GM23338 (cell line): ENCODE measurements at regions not wholly inside any gene's neighbourhood (a gene's known extent, or its start where the extent isn't known, plus 50 kb on each side); places are given as distances from the start of the nearest gene placed in this dataset.

ENCODE experiments used
- ATAC-seq: fragments of 200-7000 bp; cut with Tn5 transposase; 3 replicates; pipeline ENCODE4 v1.9.1; 2020
- DNase-seq: peaks from one replicate; pipeline ENCODE4 v3.0.0-alpha.2; 2015; ENCODE audit warnings: low spot score
- H2AFZ ChIP-seq: fragments of 200-600 bp; sonication (generic); 2 replicates; pipeline ENCODE4 v1.8.0; 2016; ENCODE audit warnings: antibody characterized with exemption, mild to moderate bottlenecking, moderate library complexity
- H3F3A ChIP-seq: fragments of 200-600 bp; sonication (generic); replicated peaks from 2 replicates; pipeline ENCODE4 v1.8.0; 2017; ENCODE audit warnings: antibody characterized with exemption, mixed run types, low read depth
- H3K27ac ChIP-seq: fragments of 200-600 bp; sonication (generic); 2 replicates; pipeline ENCODE4 v1.6.1; 2016; ENCODE audit warnings: low read depth
- H3K27me3 ChIP-seq: fragments of 200-600 bp; sonication (generic); 2 replicates; pipeline ENCODE4 v1.8.0; 2016; ENCODE audit warnings: mild to moderate bottlenecking, mixed run types, moderate library complexity; ENCODE audit not compliant: insufficient read depth
- H3K36me3 ChIP-seq: fragments of 200-600 bp; sonication (generic); 2 replicates; pipeline ENCODE4 v1.8.0; 2016; ENCODE audit warnings: mild to moderate bottlenecking; ENCODE audit not compliant: insufficient read depth
- H3K4me1 ChIP-seq: fragments of 200-600 bp; sonication (generic); 2 replicates; pipeline ENCODE4 v1.8.0; 2016; ENCODE audit warnings: mild to moderate bottlenecking, moderate library complexity; ENCODE audit not compliant: insufficient read depth
- H3K4me2 ChIP-seq: fragments of 200-600 bp; sonication (generic); 2 replicates; pipeline ENCODE4 v1.7.1; 2017; ENCODE audit warnings: mixed run types
- H3K4me3 ChIP-seq: fragments of 200-600 bp; sonication (generic); 2 replicates; pipeline ENCODE4 v1.6.1; 2016; ENCODE audit warnings: mixed run types
- H3K79me2 ChIP-seq: fragments of 200-600 bp; sonication (generic); replicated peaks from 2 replicates; pipeline ENCODE4 v1.8.0; 2017; ENCODE audit warnings: mild to moderate bottlenecking; ENCODE audit not compliant: insufficient read depth
- H3K9me2 ChIP-seq: fragments of 200-600 bp; sonication (generic); 2 replicates; pipeline ENCODE4 v1.8.0; 2017; ENCODE audit not compliant: insufficient read depth
- H4K20me1 ChIP-seq: fragments of 200-600 bp; sonication (generic); replicated peaks from 2 replicates; pipeline ENCODE4 v1.8.0; 2017; ENCODE audit warnings: mild to moderate bottlenecking; ENCODE audit not compliant: insufficient read depth
- H3K27ac Mint-ChIP-seq: 2 replicates; pipeline ENCODE4 v1.8.0; 2020; ENCODE audit warnings: inconsistent platforms, mild to moderate bottlenecking, moderate library complexity, mixed read lengths
- H3K27me3 Mint-ChIP-seq: 3 replicates; pipeline ENCODE4 v1.8.0; 2022; ENCODE audit warnings: low read depth, mild to moderate bottlenecking, moderate library complexity, mixed read lengths, inconsistent platforms; ENCODE audit not compliant: insufficient read depth, poor library complexity
- H3K36me3 Mint-ChIP-seq: 3 replicates; pipeline ENCODE4 v1.8.0; 2021; ENCODE audit warnings: low read depth, mild to moderate bottlenecking, inconsistent platforms, moderate library complexity, mixed read lengths
- H3K4me1 Mint-ChIP-seq: 3 replicates; pipeline ENCODE4 v1.8.0; 2020; ENCODE audit warnings: mild to moderate bottlenecking, inconsistent platforms, mixed read lengths
- H3K4me3 Mint-ChIP-seq: 3 replicates; pipeline ENCODE4 v1.8.0; 2021; ENCODE audit warnings: moderate library complexity, mild to moderate bottlenecking, inconsistent platforms, mixed read lengths
- H3K9me3 Mint-ChIP-seq: 3 replicates; pipeline ENCODE4 v1.8.0; 2020; ENCODE audit warnings: moderate library complexity, mild to moderate bottlenecking, inconsistent platforms, mixed read lengths
- CREB1 ChIP-seq: fragments of 250-450 bp; sonication (Bioruptor Pico); IDR thresholded peaks from 2 replicates; pipeline ENCODE4 v1.5.0; 2020; ENCODE audit warnings: low read depth, mild to moderate bottlenecking, moderate library complexity
- EZH2 ChIP-seq: fragments of 200-600 bp; sonication (generic); IDR thresholded peaks from one replicate; pipeline ENCODE4 v1.8.0; 2017; ENCODE audit warnings: antibody characterized with exemption, mild to moderate bottlenecking, low read depth; ENCODE audit not compliant: unreplicated experiment
- EZH2phosphoT487 ChIP-seq: fragments of 200-600 bp; sonication (generic); IDR thresholded peaks from one replicate; pipeline ENCODE4 v1.8.1; 2018; ENCODE audit warnings: antibody characterized with exemption; ENCODE audit not compliant: unreplicated experiment
- JUNB ChIP-seq: IDR thresholded peaks from one replicate; pipeline ENCODE4 v1.6.1; 2016; ENCODE audit warnings: antibody characterized with exemption; ENCODE audit not compliant: unreplicated experiment
- NANOG ChIP-seq: IDR thresholded peaks from 2 replicates; pipeline ENCODE4 v1.6.1; 2016; ENCODE audit warnings: antibody characterized with exemption, borderline replicate concordance
- POLR2AphosphoS5 ChIP-seq: IDR thresholded peaks from 2 replicates; pipeline ENCODE4 v1.6.1; 2016; ENCODE audit warnings: antibody characterized with exemption, low read depth
- ZNF114 ChIP-seq: fragments of 250-450 bp; sonication (Bioruptor Pico); IDR thresholded peaks from 2 replicates; pipeline ENCODE4 v1.5.0; 2020; ENCODE audit warnings: mild to moderate bottlenecking, moderate library complexity
- ZNF331 ChIP-seq: fragments of 250-450 bp; sonication (Bioruptor Pico); IDR thresholded peaks from 2 replicates; pipeline ENCODE4 v1.5.0; 2020; ENCODE audit warnings: low read depth, mild to moderate bottlenecking, moderate library complexity
- TF ChIP-seq, protein P1 (sequence below): fragments of 250-450 bp; sonication (Bioruptor Pico); IDR thresholded peaks from 2 replicates; pipeline ENCODE4 v1.5.0; 2020; ENCODE audit warnings: mild to moderate bottlenecking, moderate library complexity
- TF ChIP-seq, protein P2 (sequence below), 2 experiments: fragments of 200-600 bp in 1 of 2; sonication (generic) in 1 of 2; conservative IDR thresholded peaks; 2 replicates each; pipeline versions ENCODE4 v1.5.1 to v1.6.1; 2016 to 2017; ENCODE audit warnings: antibody characterized with exemption in 2 of 2, low read depth in 2 of 2, mild to moderate bottlenecking in 2 of 2, moderate library complexity in 1 of 2
- TF ChIP-seq, protein P3 (sequence below): IDR thresholded peaks from 2 replicates; pipeline ENCODE4 v1.6.1; 2016; ENCODE audit warnings: antibody characterized with exemption
- TF ChIP-seq, protein P4 (sequence below): IDR thresholded peaks from one replicate; pipeline ENCODE4 v1.6.1; 2018; ENCODE audit warnings: antibody characterized with exemption; ENCODE audit not compliant: unreplicated experiment

DNA sequence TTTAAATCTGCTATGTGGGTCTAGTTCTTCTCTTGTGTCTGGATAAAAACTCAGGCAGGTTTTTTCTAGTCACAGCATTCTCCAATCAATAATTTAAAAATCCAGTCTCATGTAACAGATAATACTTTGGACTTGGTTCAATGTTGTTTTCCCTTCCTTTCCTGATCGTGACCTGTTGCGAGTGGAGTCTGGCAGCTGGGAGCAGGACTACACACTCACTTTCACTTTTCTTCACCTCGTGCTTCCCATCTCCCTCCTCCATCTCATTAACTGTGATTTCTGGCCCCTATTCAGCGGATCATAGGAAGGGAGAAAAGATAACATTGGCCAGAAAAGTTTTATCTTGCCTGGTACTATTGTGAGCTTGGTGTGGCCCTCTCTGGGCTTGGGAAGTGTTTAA, 96.6 kb upstream of the GATB start (continued):
- TF ChIP-seq, protein P1, sequence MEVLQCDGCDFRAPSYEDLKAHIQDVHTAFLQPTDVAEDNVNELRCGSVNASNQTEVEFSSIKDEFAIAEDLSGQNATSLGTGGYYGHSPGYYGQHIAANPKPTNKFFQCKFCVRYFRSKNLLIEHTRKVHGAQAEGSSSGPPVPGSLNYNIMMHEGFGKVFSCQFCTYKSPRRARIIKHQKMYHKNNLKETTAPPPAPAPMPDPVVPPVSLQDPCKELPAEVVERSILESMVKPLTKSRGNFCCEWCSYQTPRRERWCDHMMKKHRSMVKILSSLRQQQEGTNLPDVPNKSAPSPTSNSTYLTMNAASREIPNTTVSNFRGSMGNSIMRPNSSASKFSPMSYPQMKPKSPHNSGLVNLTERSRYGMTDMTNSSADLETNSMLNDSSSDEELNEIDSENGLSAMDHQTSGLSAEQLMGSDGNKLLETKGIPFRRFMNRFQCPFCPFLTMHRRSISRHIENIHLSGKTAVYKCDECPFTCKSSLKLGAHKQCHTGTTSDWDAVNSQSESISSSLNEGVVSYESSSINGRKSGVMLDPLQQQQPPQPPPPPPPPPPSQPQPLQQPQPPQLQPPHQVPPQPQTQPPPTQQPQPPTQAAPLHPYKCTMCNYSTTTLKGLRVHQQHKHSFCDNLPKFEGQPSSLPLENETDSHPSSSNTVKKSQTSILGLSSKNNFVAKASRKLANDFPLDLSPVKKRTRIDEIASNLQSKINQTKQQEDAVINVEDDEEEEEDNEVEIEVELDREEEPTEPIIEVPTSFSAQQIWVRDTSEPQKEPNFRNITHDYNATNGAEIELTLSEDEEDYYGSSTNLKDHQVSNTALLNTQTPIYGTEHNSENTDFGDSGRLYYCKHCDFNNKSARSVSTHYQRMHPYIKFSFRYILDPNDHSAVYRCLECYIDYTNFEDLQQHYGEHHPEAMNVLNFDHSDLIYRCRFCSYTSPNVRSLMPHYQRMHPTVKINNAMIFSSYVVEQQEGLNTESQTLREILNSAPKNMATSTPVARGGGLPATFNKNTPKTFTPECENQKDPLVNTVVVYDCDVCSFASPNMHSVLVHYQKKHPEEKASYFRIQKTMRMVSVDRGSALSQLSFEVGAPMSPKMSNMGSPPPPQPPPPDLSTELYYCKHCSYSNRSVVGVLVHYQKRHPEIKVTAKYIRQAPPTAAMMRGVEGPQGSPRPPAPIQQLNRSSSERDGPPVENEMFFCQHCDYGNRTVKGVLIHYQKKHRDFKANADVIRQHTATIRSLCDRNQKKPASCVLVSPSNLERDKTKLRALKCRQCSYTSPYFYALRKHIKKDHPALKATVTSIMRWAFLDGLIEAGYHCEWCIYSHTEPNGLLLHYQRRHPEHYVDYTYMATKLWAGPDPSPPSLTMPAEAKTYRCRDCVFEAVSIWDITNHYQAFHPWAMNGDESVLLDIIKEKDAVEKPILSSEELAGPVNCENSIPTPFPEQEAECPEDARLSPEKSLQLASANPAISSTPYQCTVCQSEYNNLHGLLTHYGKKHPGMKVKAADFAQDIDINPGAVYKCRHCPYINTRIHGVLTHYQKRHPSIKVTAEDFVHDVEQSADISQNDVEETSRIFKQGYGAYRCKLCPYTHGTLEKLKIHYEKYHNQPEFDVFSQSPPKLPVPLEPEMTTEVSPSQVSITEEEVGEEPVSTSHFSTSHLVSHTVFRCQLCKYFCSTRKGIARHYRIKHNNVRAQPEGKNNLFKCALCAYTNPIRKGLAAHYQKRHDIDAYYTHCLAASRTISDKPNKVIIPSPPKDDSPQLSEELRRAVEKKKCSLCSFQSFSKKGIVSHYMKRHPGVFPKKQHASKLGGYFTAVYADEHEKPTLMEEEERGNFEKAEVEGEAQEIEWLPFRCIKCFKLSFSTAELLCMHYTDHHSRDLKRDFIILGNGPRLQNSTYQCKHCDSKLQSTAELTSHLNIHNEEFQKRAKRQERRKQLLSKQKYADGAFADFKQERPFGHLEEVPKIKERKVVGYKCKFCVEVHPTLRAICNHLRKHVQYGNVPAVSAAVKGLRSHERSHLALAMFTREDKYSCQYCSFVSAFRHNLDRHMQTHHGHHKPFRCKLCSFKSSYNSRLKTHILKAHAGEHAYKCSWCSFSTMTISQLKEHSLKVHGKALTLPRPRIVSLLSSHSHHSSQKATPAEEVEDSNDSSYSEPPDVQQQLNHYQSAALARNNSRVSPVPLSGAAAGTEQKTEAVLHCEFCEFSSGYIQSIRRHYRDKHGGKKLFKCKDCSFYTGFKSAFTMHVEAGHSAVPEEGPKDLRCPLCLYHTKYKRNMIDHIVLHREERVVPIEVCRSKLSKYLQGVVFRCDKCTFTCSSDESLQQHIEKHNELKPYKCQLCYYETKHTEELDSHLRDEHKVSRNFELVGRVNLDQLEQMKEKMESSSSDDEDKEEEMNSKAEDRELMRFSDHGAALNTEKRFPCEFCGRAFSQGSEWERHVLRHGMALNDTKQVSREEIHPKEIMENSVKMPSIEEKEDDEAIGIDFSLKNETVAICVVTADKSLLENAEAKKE (CRISPR knock-in tag), result no peak
- no peak for TF ChIP-seq POLR2AphosphoS5

DNA sequence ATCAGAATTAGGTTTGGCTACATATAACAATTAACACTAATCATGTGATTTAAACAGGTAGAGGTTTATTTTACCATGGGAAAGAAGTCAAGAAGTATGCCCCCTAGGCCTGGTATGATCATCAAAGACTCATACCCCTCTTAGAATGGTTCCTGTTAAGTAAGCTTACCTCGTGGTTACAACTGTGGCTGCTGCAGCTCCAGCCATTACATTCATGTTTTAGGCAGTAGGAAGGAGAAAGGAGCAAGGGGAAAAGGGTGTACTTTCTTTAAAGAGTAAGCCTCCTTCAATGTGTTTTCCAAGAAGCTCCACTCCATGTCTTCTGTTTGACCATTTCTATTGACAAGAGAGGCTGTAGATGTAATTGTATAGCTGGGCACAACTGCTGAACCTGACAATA, 94.9 kb upstream of the GATB start:
- no peaks in the 10 kb centered on the region for H3K27me3 Mint-ChIP-seq
- Histone ChIP-seq H2AFZ (no peak overlapping the region), H4K20me1 (no peaks in the 10 kb centered on the region), H3K9me2 (peaks cover 8% of the 10 kb centered on the region; the same call in 1 of the 2 replicates), H3K79me2 (no peaks in the 10 kb centered on the region), H3F3A (no peaks in the 10 kb centered on the region), H3K27ac (no peak overlapping the region), H3K27me3 (no peaks in the 10 kb centered on the region), H3K4me1 (no peaks in the 10 kb centered on the region), H3K4me2 (no peak overlapping the region), H3K36me3 (no peaks in the 10 kb centered on the region), H3K4me3 (no peak overlapping the region)
- no peak overlapping the region for H3K27ac Mint-ChIP-seq
- DNase-seq (no peak), ATAC-seq (no peak)
- H3K4me3 Mint-ChIP-seq, result no peak overlapping the region
- peaks cover 4% of the 10 kb centered on the region; the same call in 2 of the 3 replicates for H3K4me1 Mint-ChIP-seq
- no peaks in the 10 kb centered on the region for H3K9me3 Mint-ChIP-seq
- no peaks in the 10 kb centered on the region for H3K36me3 Mint-ChIP-seq
- TF ChIP-seq, protein P2, sequence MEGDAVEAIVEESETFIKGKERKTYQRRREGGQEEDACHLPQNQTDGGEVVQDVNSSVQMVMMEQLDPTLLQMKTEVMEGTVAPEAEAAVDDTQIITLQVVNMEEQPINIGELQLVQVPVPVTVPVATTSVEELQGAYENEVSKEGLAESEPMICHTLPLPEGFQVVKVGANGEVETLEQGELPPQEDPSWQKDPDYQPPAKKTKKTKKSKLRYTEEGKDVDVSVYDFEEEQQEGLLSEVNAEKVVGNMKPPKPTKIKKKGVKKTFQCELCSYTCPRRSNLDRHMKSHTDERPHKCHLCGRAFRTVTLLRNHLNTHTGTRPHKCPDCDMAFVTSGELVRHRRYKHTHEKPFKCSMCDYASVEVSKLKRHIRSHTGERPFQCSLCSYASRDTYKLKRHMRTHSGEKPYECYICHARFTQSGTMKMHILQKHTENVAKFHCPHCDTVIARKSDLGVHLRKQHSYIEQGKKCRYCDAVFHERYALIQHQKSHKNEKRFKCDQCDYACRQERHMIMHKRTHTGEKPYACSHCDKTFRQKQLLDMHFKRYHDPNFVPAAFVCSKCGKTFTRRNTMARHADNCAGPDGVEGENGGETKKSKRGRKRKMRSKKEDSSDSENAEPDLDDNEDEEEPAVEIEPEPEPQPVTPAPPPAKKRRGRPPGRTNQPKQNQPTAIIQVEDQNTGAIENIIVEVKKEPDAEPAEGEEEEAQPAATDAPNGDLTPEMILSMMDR (conservative IDR thresholded peaks at IDR 0.05; ENCODE audit: low read depth in 2 of 2), result no peak
- no peak for TF ChIP-seq ZNF331
- TF ChIP-seq, protein P3, sequence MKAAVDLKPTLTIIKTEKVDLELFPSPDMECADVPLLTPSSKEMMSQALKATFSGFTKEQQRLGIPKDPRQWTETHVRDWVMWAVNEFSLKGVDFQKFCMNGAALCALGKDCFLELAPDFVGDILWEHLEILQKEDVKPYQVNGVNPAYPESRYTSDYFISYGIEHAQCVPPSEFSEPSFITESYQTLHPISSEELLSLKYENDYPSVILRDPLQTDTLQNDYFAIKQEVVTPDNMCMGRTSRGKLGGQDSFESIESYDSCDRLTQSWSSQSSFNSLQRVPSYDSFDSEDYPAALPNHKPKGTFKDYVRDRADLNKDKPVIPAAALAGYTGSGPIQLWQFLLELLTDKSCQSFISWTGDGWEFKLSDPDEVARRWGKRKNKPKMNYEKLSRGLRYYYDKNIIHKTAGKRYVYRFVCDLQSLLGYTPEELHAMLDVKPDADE, result no peak
- TF ChIP-seq POLR2AphosphoS5, result no peak
- no peak for TF ChIP-seq EZH2
- no peak for TF ChIP-seq NANOG
- TF ChIP-seq EZH2phosphoT487, result no peak
- TF ChIP-seq, protein P4, sequence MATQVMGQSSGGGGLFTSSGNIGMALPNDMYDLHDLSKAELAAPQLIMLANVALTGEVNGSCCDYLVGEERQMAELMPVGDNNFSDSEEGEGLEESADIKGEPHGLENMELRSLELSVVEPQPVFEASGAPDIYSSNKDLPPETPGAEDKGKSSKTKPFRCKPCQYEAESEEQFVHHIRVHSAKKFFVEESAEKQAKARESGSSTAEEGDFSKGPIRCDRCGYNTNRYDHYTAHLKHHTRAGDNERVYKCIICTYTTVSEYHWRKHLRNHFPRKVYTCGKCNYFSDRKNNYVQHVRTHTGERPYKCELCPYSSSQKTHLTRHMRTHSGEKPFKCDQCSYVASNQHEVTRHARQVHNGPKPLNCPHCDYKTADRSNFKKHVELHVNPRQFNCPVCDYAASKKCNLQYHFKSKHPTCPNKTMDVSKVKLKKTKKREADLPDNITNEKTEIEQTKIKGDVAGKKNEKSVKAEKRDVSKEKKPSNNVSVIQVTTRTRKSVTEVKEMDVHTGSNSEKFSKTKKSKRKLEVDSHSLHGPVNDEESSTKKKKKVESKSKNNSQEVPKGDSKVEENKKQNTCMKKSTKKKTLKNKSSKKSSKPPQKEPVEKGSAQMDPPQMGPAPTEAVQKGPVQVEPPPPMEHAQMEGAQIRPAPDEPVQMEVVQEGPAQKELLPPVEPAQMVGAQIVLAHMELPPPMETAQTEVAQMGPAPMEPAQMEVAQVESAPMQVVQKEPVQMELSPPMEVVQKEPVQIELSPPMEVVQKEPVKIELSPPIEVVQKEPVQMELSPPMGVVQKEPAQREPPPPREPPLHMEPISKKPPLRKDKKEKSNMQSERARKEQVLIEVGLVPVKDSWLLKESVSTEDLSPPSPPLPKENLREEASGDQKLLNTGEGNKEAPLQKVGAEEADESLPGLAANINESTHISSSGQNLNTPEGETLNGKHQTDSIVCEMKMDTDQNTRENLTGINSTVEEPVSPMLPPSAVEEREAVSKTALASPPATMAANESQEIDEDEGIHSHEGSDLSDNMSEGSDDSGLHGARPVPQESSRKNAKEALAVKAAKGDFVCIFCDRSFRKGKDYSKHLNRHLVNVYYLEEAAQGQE, result no peak
- no peak for TF ChIP-seq JUNB
- TF ChIP-seq CREB1, result no peak
- TF ChIP-seq ZNF114 (CRISPR knock-in tag), result no peak
